K562 (cell line): ENCODE measurements at regions not wholly inside any gene's neighbourhood (a gene's known extent, or its start where the extent isn't known, plus 50 kb on each side); places are given as distances from the start of the nearest gene placed in this dataset.

Source experiments
- ARID2 ChIP-seq: fragments of 450-650 bp; IDR thresholded peaks from 2 replicates; pipeline ENCODE4 v1.6.1; 2017; ENCODE audit warnings: antibody characterized with exemption, mild to moderate bottlenecking
- ATF7 ChIP-seq: fragments of 450-650 bp; IDR thresholded peaks from 2 replicates; pipeline ENCODE4 v1.7.1; 2014; ENCODE audit warnings: mild to moderate bottlenecking, moderate library complexity
- CREB1 ChIP-seq, 2 experiments: sonication (generic) in 1 of 2; formaldehyde crosslinking in 1 of 2; IDR thresholded peaks; 2 replicates each; pipeline versions ENCODE4 v1.6.1 to v1.8.0; 2012 to 2022; ENCODE audit warnings: inconsistent platforms in 1 of 2, mild to moderate bottlenecking in 1 of 2, missing genetic modification reagents in 1 of 2, moderate library complexity in 1 of 2
- E4F1 ChIP-seq: fragments of 250-450 bp; sonication (Bioruptor Pico); IDR thresholded peaks from 2 replicates; pipeline ENCODE4 v1.5.0; 2021; ENCODE audit warnings: mild to moderate bottlenecking, borderline replicate concordance
- MBD2 ChIP-seq: sonication (generic); IDR thresholded peaks from 2 replicates; pipeline ENCODE4 v1.6.1; 2016; ENCODE audit warnings: low read depth, borderline replicate concordance
- RNF2 ChIP-seq: sonication (generic); IDR thresholded peaks from 2 replicates; pipeline ENCODE4 v1.6.1; 2016
- RUNX1 ChIP-seq: sonication (generic); IDR thresholded peaks from 2 replicates; pipeline ENCODE4 v1.6.1; 2016; ENCODE audit warnings: antibody characterized with exemption, low read depth
- SAFB2 ChIP-seq: fragments of 200-400 bp; formaldehyde crosslinking; IDR thresholded peaks from 2 replicates; pipeline ENCODE4 v1.6.1; 2018; ENCODE audit warnings: borderline replicate concordance, low read length, low read depth, moderate library complexity; ENCODE audit not compliant: severe bottlenecking
- TGIF2 ChIP-seq: sonication (generic); formaldehyde crosslinking; IDR thresholded peaks from 2 replicates; pipeline ENCODE4 v1.8.1; 2022; ENCODE audit warnings: mild to moderate bottlenecking, missing genetic modification reagents, moderate library complexity
- ZNF121 ChIP-seq: sonication (generic); formaldehyde crosslinking; conservative IDR thresholded peaks from 2 replicates; pipeline ENCODE4 v1.8.0; 2022; ENCODE audit warnings: missing genetic modification reagents
- ZNF445 ChIP-seq: fragments of 250-450 bp; sonication (Bioruptor Pico); IDR thresholded peaks from 2 replicates; pipeline ENCODE4 v1.4.0; 2020; ENCODE audit warnings: low read depth, mild to moderate bottlenecking, moderate library complexity
- ZNF644 ChIP-seq: fragments of 200-800 bp; sonication (Bioruptor generic); IDR thresholded peaks from 2 replicates; pipeline ENCODE4 v1.6.1; 2016; ENCODE audit warnings: low read depth, missing genetic modification characterization, missing compliant biosample characterization
- TF ChIP-seq, protein P1 (sequence below): IDR thresholded peaks from 2 replicates; pipeline ENCODE4 v1.6.1; 2016; ENCODE audit warnings: missing genetic modification characterization, missing compliant biosample characterization
- TF ChIP-seq, protein P2 (sequence below), 2 experiments: IDR thresholded peaks in 1 of 2; conservative IDR thresholded peaks in 1 of 2; 2 replicates each; pipeline ENCODE4 v1.6.1; 2016; ENCODE audit warnings: low read depth in 2 of 2, mild to moderate bottlenecking in 1 of 2, missing compliant biosample characterization in 1 of 2, missing genetic modification characterization in 1 of 2, moderate library complexity in 1 of 2
- TF ChIP-seq, protein P3 (sequence below): sonication (generic); formaldehyde crosslinking; IDR thresholded peaks from 2 replicates; pipeline ENCODE4 v1.8.1; 2023; ENCODE audit warnings: mild to moderate bottlenecking, missing genetic modification reagents
- TF ChIP-seq, protein P4 (sequence below): fragments of 450-650 bp; conservative IDR thresholded peaks from 2 replicates; pipeline ENCODE4 v1.6.1; 2016; ENCODE audit warnings: missing genetic modification characterization, low read depth, mild to moderate bottlenecking, control low read depth, missing compliant biosample characterization

- TF ChIP-seq ZNF445 (no peak), CREB1 (IDR thresholded peaks at IDR 0.05) (no peak), CREB1 (CRISPR knock-in tag; IDR thresholded peaks at IDR 0.05) (no peak), MBD2 (no peak), ZNF644 (tag) (no peak), SAFB2 (no peak), E4F1 (CRISPR knock-in tag) (no peak), ARID2 (no peak), ZNF121 (CRISPR knock-in tag) (no peak), ATF7 (peak; percentile 51; the same call in 1 of the 2 replicates), RNF2 (peak; percentile 63; the same call in 1 of the 2 replicates), TGIF2 (CRISPR knock-in tag) (no peak), RUNX1 (no peak)
- TF ChIP-seq, protein P1, sequence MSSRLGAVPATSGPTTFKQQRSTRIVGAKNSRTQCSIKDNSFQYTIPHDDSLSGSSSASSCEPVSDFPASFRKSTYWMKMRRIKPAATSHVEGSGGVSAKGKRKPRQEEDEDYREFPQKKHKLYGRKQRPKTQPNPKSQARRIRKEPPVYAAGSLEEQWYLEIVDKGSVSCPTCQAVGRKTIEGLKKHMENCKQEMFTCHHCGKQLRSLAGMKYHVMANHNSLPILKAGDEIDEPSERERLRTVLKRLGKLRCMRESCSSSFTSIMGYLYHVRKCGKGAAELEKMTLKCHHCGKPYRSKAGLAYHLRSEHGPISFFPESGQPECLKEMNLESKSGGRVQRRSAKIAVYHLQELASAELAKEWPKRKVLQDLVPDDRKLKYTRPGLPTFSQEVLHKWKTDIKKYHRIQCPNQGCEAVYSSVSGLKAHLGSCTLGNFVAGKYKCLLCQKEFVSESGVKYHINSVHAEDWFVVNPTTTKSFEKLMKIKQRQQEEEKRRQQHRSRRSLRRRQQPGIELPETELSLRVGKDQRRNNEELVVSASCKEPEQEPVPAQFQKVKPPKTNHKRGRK (tag): no peak
- TF ChIP-seq, protein P2, sequence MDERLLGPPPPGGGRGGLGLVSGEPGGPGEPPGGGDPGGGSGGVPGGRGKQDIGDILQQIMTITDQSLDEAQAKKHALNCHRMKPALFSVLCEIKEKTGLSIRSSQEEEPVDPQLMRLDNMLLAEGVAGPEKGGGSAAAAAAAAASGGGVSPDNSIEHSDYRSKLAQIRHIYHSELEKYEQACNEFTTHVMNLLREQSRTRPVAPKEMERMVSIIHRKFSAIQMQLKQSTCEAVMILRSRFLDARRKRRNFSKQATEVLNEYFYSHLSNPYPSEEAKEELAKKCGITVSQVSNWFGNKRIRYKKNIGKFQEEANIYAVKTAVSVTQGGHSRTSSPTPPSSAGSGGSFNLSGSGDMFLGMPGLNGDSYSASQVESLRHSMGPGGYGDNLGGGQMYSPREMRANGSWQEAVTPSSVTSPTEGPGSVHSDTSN (CRISPR knock-in tag; IDR thresholded peaks at IDR 0.05; ENCODE audit: low read depth): 0 out of 2 replicates have a peak, but pooled peaks have one; percentile 9
- TF ChIP-seq, protein P2 (tag; conservative IDR thresholded peaks at IDR 0.05; ENCODE audit: low read depth): peak; percentile 97
- TF ChIP-seq, protein P3, sequence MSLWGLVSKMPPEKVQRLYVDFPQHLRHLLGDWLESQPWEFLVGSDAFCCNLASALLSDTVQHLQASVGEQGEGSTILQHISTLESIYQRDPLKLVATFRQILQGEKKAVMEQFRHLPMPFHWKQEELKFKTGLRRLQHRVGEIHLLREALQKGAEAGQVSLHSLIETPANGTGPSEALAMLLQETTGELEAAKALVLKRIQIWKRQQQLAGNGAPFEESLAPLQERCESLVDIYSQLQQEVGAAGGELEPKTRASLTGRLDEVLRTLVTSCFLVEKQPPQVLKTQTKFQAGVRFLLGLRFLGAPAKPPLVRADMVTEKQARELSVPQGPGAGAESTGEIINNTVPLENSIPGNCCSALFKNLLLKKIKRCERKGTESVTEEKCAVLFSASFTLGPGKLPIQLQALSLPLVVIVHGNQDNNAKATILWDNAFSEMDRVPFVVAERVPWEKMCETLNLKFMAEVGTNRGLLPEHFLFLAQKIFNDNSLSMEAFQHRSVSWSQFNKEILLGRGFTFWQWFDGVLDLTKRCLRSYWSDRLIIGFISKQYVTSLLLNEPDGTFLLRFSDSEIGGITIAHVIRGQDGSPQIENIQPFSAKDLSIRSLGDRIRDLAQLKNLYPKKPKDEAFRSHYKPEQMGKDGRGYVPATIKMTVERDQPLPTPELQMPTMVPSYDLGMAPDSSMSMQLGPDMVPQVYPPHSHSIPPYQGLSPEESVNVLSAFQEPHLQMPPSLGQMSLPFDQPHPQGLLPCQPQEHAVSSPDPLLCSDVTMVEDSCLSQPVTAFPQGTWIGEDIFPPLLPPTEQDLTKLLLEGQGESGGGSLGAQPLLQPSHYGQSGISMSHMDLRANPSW (CRISPR knock-in tag): no peak
- TF ChIP-seq, protein P4, sequence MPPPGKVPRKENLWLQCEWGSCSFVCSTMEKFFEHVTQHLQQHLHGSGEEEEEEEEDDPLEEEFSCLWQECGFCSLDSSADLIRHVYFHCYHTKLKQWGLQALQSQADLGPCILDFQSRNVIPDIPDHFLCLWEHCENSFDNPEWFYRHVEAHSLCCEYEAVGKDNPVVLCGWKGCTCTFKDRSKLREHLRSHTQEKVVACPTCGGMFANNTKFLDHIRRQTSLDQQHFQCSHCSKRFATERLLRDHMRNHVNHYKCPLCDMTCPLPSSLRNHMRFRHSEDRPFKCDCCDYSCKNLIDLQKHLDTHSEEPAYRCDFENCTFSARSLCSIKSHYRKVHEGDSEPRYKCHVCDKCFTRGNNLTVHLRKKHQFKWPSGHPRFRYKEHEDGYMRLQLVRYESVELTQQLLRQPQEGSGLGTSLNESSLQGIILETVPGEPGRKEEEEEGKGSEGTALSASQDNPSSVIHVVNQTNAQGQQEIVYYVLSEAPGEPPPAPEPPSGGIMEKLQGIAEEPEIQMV (tag): no peak
Measured at GRCh38 chr10:21130108-21130507, 233.0 kb upstream of the NEBL start (continued).
